Common myeloid progenitor, CD34-positive (primary cell): ENCODE measurements at regions not wholly inside any gene's neighbourhood (a gene's known extent, or its start where the extent isn't known, plus 50 kb on each side); places are given as distances from the start of the nearest gene placed in this dataset.

ENCODE experiments used
- CTCF ChIA-PET: fragments of 350-600 bp; sonication (Branson Sonifier 250); formaldehyde crosslinking; loops from one replicate; lab custom pipeline; 2021; ENCODE audit warnings: antibody characterized with exemption; lab: Charles Lee
- POLR2A ChIA-PET: fragments of 350-600 bp; sonication (Branson Sonifier 250); formaldehyde crosslinking; loops from one replicate; lab custom pipeline; 2021; ENCODE audit warnings: antibody characterized with exemption; lab: Charles Lee
- DNase-seq, 3 donors: peaks; one replicate each; pipeline versions ENCODE4 v3.0.0 to v3.0.0-alpha.2; 2013
- H3K27ac ChIP-seq, 2 experiments: 1 replicate in 1 of 2; 2 replicates in 1 of 2; pipeline ENCODE4 v1.7.0; 2013; ENCODE audit warnings: inconsistent platforms in 2 of 2, low read length in 2 of 2, mild to moderate bottlenecking in 2 of 2, low read depth in 1 of 2, moderate library complexity in 1 of 2; ENCODE audit not compliant: severe bottlenecking in 2 of 2, insufficient read depth in 1 of 2, poor library complexity in 1 of 2
- H3K27me3 ChIP-seq, 5 experiments: replicated peaks in 2 of 5; 1 replicate in 3 of 5; 2 replicates in 2 of 5; pipeline versions ENCODE4 v1.6.1 to v1.7.0; 2013; ENCODE audit warnings: low read length in 4 of 5, mild to moderate bottlenecking in 2 of 5, moderate library complexity in 2 of 5, inconsistent platforms in 1 of 5; ENCODE audit not compliant: insufficient read depth in 5 of 5, control insufficient read depth in 4 of 5
- H3K36me3 ChIP-seq, 4 experiments: 1 replicate in 2 of 4; 2 replicates in 2 of 4; pipeline versions ENCODE4 v1.6.1 to v1.7.0; 2013; ENCODE audit warnings: low read length in 3 of 4, control low read depth in 1 of 4, mild to moderate bottlenecking in 1 of 4; ENCODE audit not compliant: control insufficient read depth in 4 of 4, insufficient read depth in 4 of 4
- H3K4me1 ChIP-seq, 4 experiments: 1 replicate in 3 of 4; 2 replicates in 1 of 4; pipeline versions ENCODE4 v1.6.1 to v1.7.1; 2013; ENCODE audit warnings: low read length in 3 of 4, mild to moderate bottlenecking in 3 of 4, control low read depth in 1 of 4, inconsistent platforms in 1 of 4, moderate library complexity in 1 of 4; ENCODE audit not compliant: control insufficient read depth in 4 of 4, insufficient read depth in 4 of 4; ENCODE audit errors: control extremely low read depth in 1 of 4
- H3K4me3 ChIP-seq, 7 experiments: 1 replicate in 4 of 7; 2 replicates in 3 of 7; pipeline versions ENCODE4 v1.5.1 to v1.7.0; 2013; ENCODE audit warnings: mild to moderate bottlenecking in 7 of 7, low read length in 6 of 7, moderate library complexity in 6 of 7, inconsistent platforms in 2 of 7, low read depth in 2 of 7, control low read depth in 1 of 7; ENCODE audit not compliant: insufficient read depth in 4 of 7, control insufficient read depth in 1 of 7; ENCODE audit errors: extremely low read depth in 1 of 7
- H3K9me3 ChIP-seq, 5 experiments: 1 replicate in 4 of 5; 2 replicates in 1 of 5; pipeline versions ENCODE4 v1.6.1 to v1.7.1; 2013; ENCODE audit warnings: low read length in 4 of 5, mild to moderate bottlenecking in 2 of 5, inconsistent platforms in 1 of 5, low read depth in 1 of 5, moderate library complexity in 1 of 5; ENCODE audit not compliant: control insufficient read depth in 4 of 5, insufficient read depth in 2 of 5; ENCODE audit errors: control extremely low read depth in 1 of 5
- WGBS: methylation state at CpG from one replicate; pipeline ENCODE4 v1.1.5; 2013; ENCODE audit not compliant: insufficient coverage; 5-methylcytosine and 5-hydroxymethylcytosine counted together

GRCh38 chr4:105060628-105061027, 86.0 kb upstream of the TET2 start:
- peak; percentile 61 to 97 (median 94) for DNase-seq
- no CpG with 5 or more reads among the region's 1 CpG for WGBS
- H3K4me1 ChIP-seq = peaks cover 19 to 63% (median 37%) of the 10 kb centered on the region in 4 experiments
- no peaks in the 10 kb centered on the region for H3K9me3 ChIP-seq
- peak overlapping the region; percentile 50 to 78 for H3K27ac ChIP-seq
- no peak overlapping the region for H3K4me3 ChIP-seq
- no peaks in the 10 kb centered on the region for H3K27me3 ChIP-seq
- CTCF ChIA-PET = interaction anchor here (0.9 kb wide), 1 partner anchor 24 kb away, joined by 3 read pairs; no protein-coding TSS in a partner anchor
- no peaks in the 10 kb centered on the region for H3K36me3 ChIP-seq
- POLR2A ChIA-PET = interaction anchor here (1.6 kb wide), 1 partner anchor 38 kb away, joined by 3 read pairs; no protein-coding TSS in a partner anchor

DNA sequence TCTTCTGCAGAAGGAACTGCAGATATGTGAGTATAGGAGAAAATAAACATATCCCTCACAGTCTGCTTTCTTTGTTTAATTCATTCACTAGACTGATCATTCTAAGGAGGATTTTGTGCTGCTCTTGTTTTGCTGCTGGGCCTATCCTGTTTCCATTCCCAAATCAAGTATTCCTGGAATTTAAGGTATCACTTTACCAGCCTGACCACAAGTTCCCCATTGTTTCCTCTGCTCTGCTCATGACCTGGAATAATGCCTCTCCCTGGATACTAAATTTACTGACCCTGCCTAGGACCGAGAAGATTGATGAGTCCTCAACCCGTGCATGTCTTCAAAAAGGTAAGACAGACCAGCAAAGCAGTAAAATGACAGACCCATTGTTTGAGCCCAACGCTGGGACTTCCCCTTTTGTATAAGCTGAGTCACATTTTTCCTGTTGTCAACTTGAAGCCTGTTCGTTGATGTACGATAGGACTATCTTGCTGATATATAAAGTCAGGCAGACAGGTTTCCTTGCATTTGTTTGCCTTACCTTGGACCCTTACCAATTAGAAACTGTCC, 85.5 kb upstream of the TET2 start:
- Histone ChIP-seq H3K27ac (peak overlapping the region; percentile 50 to 78), H3K4me1 (peaks cover 20 to 61% (median 36%) of the 10 kb centered on the region in 4 experiments), H3K27me3 (no peaks in the 10 kb centered on the region), H3K4me3 (peak overlapping the region in 5 of 7 experiments; percentile 28 to 47 (median 28)), H3K9me3 (no peaks in the 10 kb centered on the region), H3K36me3 (no peaks in the 10 kb centered on the region)
- ChIA-PET CTCF (interaction anchor here (0.9 to 1.5 kb wide), 2 partner anchors 24 to 42 kb away, joined by 3 read pairs; no protein-coding TSS in a partner anchor), POLR2A (interaction anchor here (0.7 to 1.6 kb wide), 2 partner anchors 39 to 84 kb away, joined by 3 read pairs; no protein-coding TSS in a partner anchor)
- DNase-seq = peak; percentile 80 to 95 (median 93)
- WGBS = 0% methylated on average over 3 of the region's 5 CpGs

DNA sequence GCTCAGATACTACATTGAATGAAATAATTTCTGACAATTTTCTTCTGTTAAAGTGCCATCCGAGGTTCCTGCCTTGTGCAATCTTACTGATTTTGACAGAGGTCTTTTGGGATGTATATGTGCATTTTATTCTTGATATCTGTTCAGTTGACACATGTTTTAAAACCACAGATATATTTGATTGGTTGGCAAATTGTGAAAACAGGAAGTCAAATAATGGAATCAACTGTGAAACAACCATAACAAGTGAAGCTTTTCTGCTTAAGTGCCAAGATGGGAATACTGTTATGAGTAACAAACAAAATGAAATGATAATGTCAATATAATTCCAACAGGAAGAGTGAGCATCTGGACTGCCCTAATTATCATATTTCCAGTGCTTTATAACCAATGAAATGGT, 84.9 kb upstream of the TET2 start:
- no CpG with 5 or more reads among the region's 1 CpG for WGBS
- Histone ChIP-seq H3K4me3 (peak overlapping the region in 5 of 7 experiments; percentile 28 to 47 (median 28)), H3K27ac (peak overlapping the region; percentile 50 to 78), H3K36me3 (no peaks in the 10 kb centered on the region), H3K4me1 (peaks cover 20 to 58% (median 36%) of the 10 kb centered on the region in 4 experiments), H3K9me3 (no peaks in the 10 kb centered on the region), H3K27me3 (no peaks in the 10 kb centered on the region)
- ChIA-PET CTCF (interaction anchor here (0.9 to 1.5 kb wide), 2 partner anchors 25 to 41 kb away, joined by 3 read pairs; no protein-coding TSS in a partner anchor), POLR2A (interaction anchor here (0.7 to 1.6 kb wide), 2 partner anchors 39 to 84 kb away, joined by 3 read pairs; no protein-coding TSS in a partner anchor)
- peak in 2 of 3 donors; percentile 76 to 82 for DNase-seq

DNA sequence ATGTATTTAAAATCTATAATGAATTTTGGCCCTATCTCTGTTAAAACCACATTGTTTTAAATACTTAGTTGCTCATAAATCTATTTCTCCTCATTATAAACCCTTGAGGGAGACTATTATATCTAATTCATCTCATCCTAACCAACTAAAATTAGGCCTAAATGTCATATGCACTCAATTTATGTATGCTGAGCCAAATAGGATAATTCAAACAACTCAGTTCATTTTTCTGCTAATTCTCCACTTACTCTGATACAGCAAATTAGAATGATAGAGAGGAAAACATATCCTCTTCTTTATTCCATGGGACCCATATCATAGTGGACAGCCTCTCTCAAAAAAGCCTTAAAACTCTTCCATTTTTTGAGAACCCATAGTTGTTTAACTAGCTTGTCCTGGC, 80.3 kb upstream of the TET2 start:
- ChIA-PET POLR2A (no interaction called here), CTCF (no interaction called here)
- H3K27ac ChIP-seq = no peak overlapping the region

GRCh38 chr4:105067431-105067830, 79.2 kb upstream of the TET2 start:
- no peak for DNase-seq
- H3K36me3 ChIP-seq = no peaks in the 10 kb centered on the region
- ChIA-PET CTCF (no interaction called here), POLR2A (no interaction called here)
- no peak overlapping the region for H3K27ac ChIP-seq
- WGBS = no CpG with 5 or more reads among the region's 2 CpGs
- H3K4me3 ChIP-seq = no peak overlapping the region
- no peaks in the 10 kb centered on the region for H3K9me3 ChIP-seq
- H3K4me1 ChIP-seq = peaks cover 3 to 10% (median 4%) of the 10 kb centered on the region in 4 experiments
- H3K27me3 ChIP-seq = no peaks in the 10 kb centered on the region

More for the DNA sequence above, 80.3 kb upstream of the TET2 start:
- no peaks in the 10 kb centered on the region for H3K9me3 ChIP-seq
- H3K36me3 ChIP-seq = no peaks in the 10 kb centered on the region
- H3K4me1 ChIP-seq = peaks cover 10 to 17% (median 13%) of the 10 kb centered on the region in 4 experiments
- H3K4me3 ChIP-seq = no peak overlapping the region
- H3K27me3 ChIP-seq = no peaks in the 10 kb centered on the region
- no peak for DNase-seq

GRCh38 chr4:105067946-105068345, 78.7 kb upstream of the TET2 start:
- H3K4me1 ChIP-seq = peaks cover 0 to 6% (median 1%) of the 10 kb centered on the region in 4 experiments
- POLR2A ChIA-PET = no interaction called here

GRCh38 chr4:105068516-105068915, 78.2 kb upstream of the TET2 start:
- DNase-seq = no peak
- Histone ChIP-seq H3K27me3 (no peaks in the 10 kb centered on the region), H3K4me1 (peaks cover 0 to 3% (median 1%) of the 10 kb centered on the region in 4 experiments), H3K36me3 (no peaks in the 10 kb centered on the region), H3K27ac (no peak overlapping the region), H3K4me3 (no peak overlapping the region), H3K9me3 (no peaks in the 10 kb centered on the region)
- ChIA-PET POLR2A (no interaction called here), CTCF (no interaction called here)
- no CpG with 5 or more reads among the region's 3 CpGs for WGBS

More at GRCh38 chr4:105067946-105068345, 78.7 kb upstream of the TET2 start:
- CTCF ChIA-PET = no interaction called here
- Histone ChIP-seq H3K4me3 (no peak overlapping the region), H3K27me3 (no peaks in the 10 kb centered on the region), H3K9me3 (no peaks in the 10 kb centered on the region), H3K27ac (no peak overlapping the region), H3K36me3 (no peaks in the 10 kb centered on the region)
- no peak for DNase-seq
- WGBS = 100% methylated on average over 3 of the region's 4 CpGs
